Left colon (tissue), 2 donors: ENCODE measurements at regions not wholly inside any gene's neighbourhood (a gene's known extent, or its start where the extent isn't known, plus 50 kb on each side); places are given as distances from the start of the nearest gene placed in this dataset.
"Not testable (repeated sequence)": the region's sequence is repeated elsewhere in the genome, so short reads cannot be mapped to it uniquely, and the experiment has no call there.

Experiments used
- ATAC-seq: fragments of 200-7000 bp; cut with Tn5 transposase; one replicate; pipeline ENCODE4 v1.9.1; 2020; ENCODE audit warnings: mild to moderate bottlenecking, moderate library complexity
- DNase-seq, 2 donors: peaks; one replicate each; pipeline ENCODE4 v3.0.0-alpha.2; 2020
- intact Hi-C, 2 donors: fragments of 100-400 bp; cut with DNase I in 1 of 2; cut with micrococcal nuclease in 1 of 2; formaldehyde crosslinking; loops; one replicate each; pipeline versions ENCODE4 v1.11.2 to v1.14.0; 2022; cut with DNase I, micrococcal nuclease
- donor health status: DM: no; HTN: no; CAD: no.
- donor health status: DM: yes; HTN: yes; CAD: no.

GRCh38 chr9:31715250-31715649 lies 669.2 kb upstream of the ACO1 start:
- intact Hi-C loops = no loop called here
- ATAC-seq (no peak), DNase-seq (no peak)

GRCh38 chr9:31719262-31719661 lies 665.2 kb upstream of the ACO1 start:
- no peak for ATAC-seq
- DNase-seq = no peak
- intact Hi-C loops = no loop called here

- DNase-seq = no peak
- intact Hi-C loops = no loop called here
- no peak for ATAC-seq
Observed at GRCh38 chr9:31730398-31730797, 654.0 kb upstream of the ACO1 start.

GRCh38 chr9:31733166-31733565 lies 651.3 kb upstream of the ACO1 start:
- no peak for ATAC-seq
- intact Hi-C loops = no loop called here
- DNase-seq = no peak

- intact Hi-C loops = no loop called here
- DNase-seq (no peak), ATAC-seq (no peak)
Observed at GRCh38 chr9:31736581-31737179, 647.8 kb upstream of the ACO1 start.

- ATAC-seq (no peak), DNase-seq (no peak)
- intact Hi-C loops = no loop called here
Observed at GRCh38 chr9:31740705-31741104, 643.7 kb upstream of the ACO1 start.

- DNase-seq (no peak), ATAC-seq (no peak)
- intact Hi-C loops = no loop called here
Observed at GRCh38 chr9:31744589-31744988, 639.9 kb upstream of the ACO1 start.

GRCh38 chr9:31745468-31745867 lies 639.0 kb upstream of the ACO1 start:
- ATAC-seq = no peak
- intact Hi-C loops = no loop called here
- DNase-seq = no peak

GRCh38 chr9:31745886-31746285 lies 638.6 kb upstream of the ACO1 start:
- DNase-seq = no peak
- ATAC-seq = no peak
- intact Hi-C loops = no loop called here

GRCh38 chr9:31753756-31754155 lies 630.7 kb upstream of the ACO1 start:
- no peak for ATAC-seq
- no peak for DNase-seq
- intact Hi-C loops = no loop called here

- ATAC-seq (no peak), DNase-seq (no peak)
- intact Hi-C loops = no loop called here
Observed at GRCh38 chr9:31759703-31760102, 624.7 kb upstream of the ACO1 start.

- ATAC-seq, DNase-seq, intact Hi-C loops: not testable (repeated sequence)
Observed at GRCh38 chr9:31774021-31774420, 610.4 kb upstream of the ACO1 start.

GRCh38 chr9:31774571-31774970 lies 609.9 kb upstream of the ACO1 start:
- DNase-seq (no peak), ATAC-seq (no peak)
- intact Hi-C loops = no loop called here

GRCh38 chr9:31776471-31776870 lies 608.0 kb upstream of the ACO1 start:
- no peak for ATAC-seq
- DNase-seq = no peak
- intact Hi-C loops = no loop called here

- intact Hi-C loops = no loop called here
- ATAC-seq (no peak), DNase-seq (no peak)
Observed at GRCh38 chr9:31783491-31783890, 601.0 kb upstream of the ACO1 start.

GRCh38 chr9:31790720-31791119 lies 593.7 kb upstream of the ACO1 start:
- intact Hi-C loops = loop anchor here in 1 of 2 donors (10.0 kb wide), 1 partner anchor 676 kb away; no protein-coding TSS in a partner anchor
- DNase-seq (no peak), ATAC-seq (no peak)

GRCh38 chr9:31799953-31800609 lies 584.4 kb upstream of the ACO1 start:
- no peak for DNase-seq
- intact Hi-C loops = loop anchor here in 1 of 2 donors (10.0 kb wide), 2 partner anchors 265 to 685 kb away; no protein-coding TSS in a partner anchor
- no peak for ATAC-seq

GRCh38 chr9:31807574-31808256 lies 576.7 kb upstream of the ACO1 start:
- intact Hi-C loops = loop anchor here in 1 of 2 donors (10.0 kb wide), 1 partner anchor 257 kb away; no protein-coding TSS in a partner anchor
- DNase-seq (no peak), ATAC-seq (no peak)

- DNase-seq = no peak
- no peak for ATAC-seq
- intact Hi-C loops = loop anchor here in 1 of 2 donors (10.0 kb wide), 1 partner anchor 256 kb away; no protein-coding TSS in a partner anchor
Observed at GRCh38 chr9:31808766-31809165, 575.7 kb upstream of the ACO1 start.

- intact Hi-C loops = no loop called here
- ATAC-seq (no peak), DNase-seq (no peak)
Observed at GRCh38 chr9:31820426-31820825, 564.0 kb upstream of the ACO1 start.
